GM12878 (cell line): ENCODE measurements at regions not wholly inside any gene's neighbourhood (a gene's known extent, or its start where the extent isn't known, plus 50 kb on each side); places are given as distances from the start of the nearest gene placed in this dataset.

Source experiments
- CBX3 ChIP-seq: fragments of 200-600 bp; sonication (generic); IDR thresholded peaks from 2 replicates; pipeline ENCODE4 v1.6.1; 2016; ENCODE audit warnings: low read depth, borderline replicate concordance
- EP300 ChIP-seq, 2 experiments: fragments of 150-350 bp in 1 of 2; IDR thresholded peaks; 2 replicates each; pipeline ENCODE4 v1.6.1; 2011 to 2012; ENCODE audit warnings: low read depth in 2 of 2, low read length in 2 of 2, borderline replicate concordance in 1 of 2, improper control_type of control experiment in 1 of 2, inconsistent platforms in 1 of 2; ENCODE audit not compliant: control insufficient read depth in 1 of 2
- NFYB ChIP-seq: IDR thresholded peaks from 2 replicates; pipeline ENCODE4 v1.6.1; 2011; ENCODE audit warnings: low read depth, mild to moderate bottlenecking, low read length, improper control_type of control experiment, moderate library complexity; ENCODE audit not compliant: insufficient read depth
- POLR2AphosphoS5 ChIP-seq: IDR thresholded peaks from 2 replicates; pipeline ENCODE4 v1.6.1; 2011; ENCODE audit warnings: mild to moderate bottlenecking, low read length, inconsistent platforms
- RAD21 ChIP-seq: IDR thresholded peaks from 2 replicates; pipeline ENCODE4 v1.6.1; 2011; ENCODE audit warnings: mild to moderate bottlenecking, low read depth, low read length, moderate library complexity; ENCODE audit not compliant: insufficient read depth
- TAF1 ChIP-seq: IDR thresholded peaks from 2 replicates; pipeline ENCODE4 v1.6.1; 2011; ENCODE audit warnings: mild to moderate bottlenecking, low read depth, low read length, borderline replicate concordance
- YBX1 ChIP-seq: fragments of 450-650 bp; IDR thresholded peaks from 2 replicates; pipeline ENCODE4 v1.6.1; 2016; ENCODE audit warnings: antibody characterized with exemption
- TF ChIP-seq, protein P1 (sequence below), 3 experiments: IDR thresholded peaks in 2 of 3; conservative IDR thresholded peaks in 1 of 3; 2 replicates each; pipeline ENCODE4 v1.5.1; 2011; ENCODE audit warnings: low read depth in 3 of 3, low read length in 3 of 3, mild to moderate bottlenecking in 3 of 3, control low read depth in 2 of 3, moderate library complexity in 2 of 3, inconsistent platforms in 1 of 3, mixed read lengths in 1 of 3; ENCODE audit not compliant: control insufficient read depth in 2 of 3, insufficient read depth in 1 of 3; ENCODE audit errors: extremely low read depth in 1 of 3

DNA sequence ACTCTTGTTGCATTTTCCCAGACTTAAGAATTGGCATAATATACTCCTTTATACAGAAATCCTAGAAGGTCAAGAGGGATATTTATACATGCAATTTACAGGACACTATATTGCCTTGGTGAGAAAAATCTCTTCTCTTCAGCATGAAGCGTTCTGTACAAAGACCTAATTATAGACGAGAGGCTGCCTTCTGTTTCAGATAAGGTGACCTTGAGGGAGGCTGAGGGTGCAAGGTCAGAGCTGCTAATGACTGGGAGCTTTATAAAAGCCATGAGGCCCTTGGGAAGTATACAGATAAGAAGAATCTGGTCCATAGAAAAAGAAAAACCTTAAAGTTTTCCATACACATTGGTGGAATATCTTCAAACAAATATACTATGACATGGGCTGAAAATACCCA is 156.3 kb upstream of the SOX9 start:
- no peak for TF ChIP-seq TAF1
- TF ChIP-seq RAD21, result no peak
- TF ChIP-seq, protein P1, sequence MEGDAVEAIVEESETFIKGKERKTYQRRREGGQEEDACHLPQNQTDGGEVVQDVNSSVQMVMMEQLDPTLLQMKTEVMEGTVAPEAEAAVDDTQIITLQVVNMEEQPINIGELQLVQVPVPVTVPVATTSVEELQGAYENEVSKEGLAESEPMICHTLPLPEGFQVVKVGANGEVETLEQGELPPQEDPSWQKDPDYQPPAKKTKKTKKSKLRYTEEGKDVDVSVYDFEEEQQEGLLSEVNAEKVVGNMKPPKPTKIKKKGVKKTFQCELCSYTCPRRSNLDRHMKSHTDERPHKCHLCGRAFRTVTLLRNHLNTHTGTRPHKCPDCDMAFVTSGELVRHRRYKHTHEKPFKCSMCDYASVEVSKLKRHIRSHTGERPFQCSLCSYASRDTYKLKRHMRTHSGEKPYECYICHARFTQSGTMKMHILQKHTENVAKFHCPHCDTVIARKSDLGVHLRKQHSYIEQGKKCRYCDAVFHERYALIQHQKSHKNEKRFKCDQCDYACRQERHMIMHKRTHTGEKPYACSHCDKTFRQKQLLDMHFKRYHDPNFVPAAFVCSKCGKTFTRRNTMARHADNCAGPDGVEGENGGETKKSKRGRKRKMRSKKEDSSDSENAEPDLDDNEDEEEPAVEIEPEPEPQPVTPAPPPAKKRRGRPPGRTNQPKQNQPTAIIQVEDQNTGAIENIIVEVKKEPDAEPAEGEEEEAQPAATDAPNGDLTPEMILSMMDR (IDR thresholded peaks at IDR 0.05 in 2 of 3, conservative IDR thresholded peaks at IDR 0.05 in 1 of 3; ENCODE audit: control insufficient read depth in 2 of 3, extremely low read depth in 1 of 3, insufficient read depth in 1 of 3, low read depth in 3 of 3, low read length in 3 of 3), result no peak
- no peak for TF ChIP-seq NFYB
- no peak for TF ChIP-seq EP300 (IDR thresholded peaks at IDR 0.05; ENCODE audit: borderline replicate concordance in 1 of 2, control insufficient read depth in 1 of 2, low read depth in 2 of 2, low read length in 2 of 2)
- no peak for TF ChIP-seq CBX3
- TF ChIP-seq YBX1, result no peak
- TF ChIP-seq POLR2AphosphoS5, result no peak
